Activated naive CD4-positive, alpha-beta T cell treated with anti-CD3 and anti-CD28 coated beads, Interleukin-2, amount 50 U/mL, for 72 hours (primary cell): ENCODE measurements at regions not wholly inside any gene's neighbourhood (a gene's known extent, or its start where the extent isn't known, plus 50 kb on each side); places are given as distances from the start of the nearest gene placed in this dataset.

Experiments used
- ATAC-seq, 2 donors: fragments of 150-1000 bp; cut with Tn5 transposase; 2 replicates each; pipeline ENCODE4 v1.10.0; 2021; ENCODE audit warnings: mild to moderate bottlenecking in 2 of 2, moderate library complexity in 2 of 2
- DNase-seq, 2 donors: peaks; one replicate each; pipeline ENCODE4 v3.0.0; 2021 to 2022; ENCODE audit warnings: low spot score in 2 of 2
- H3K27ac Mint-ChIP-seq, 2 donors: one replicate each; pipeline ENCODE4 v1.8.0; 2022; ENCODE audit warnings: mild to moderate bottlenecking in 2 of 2, mixed read lengths in 2 of 2
- H3K36me3 Mint-ChIP-seq, 2 donors: one replicate each; pipeline ENCODE4 v1.8.0; 2022; ENCODE audit warnings: mixed read lengths in 2 of 2
- H3K9me3 Mint-ChIP-seq, 2 donors: one replicate each; pipeline ENCODE4 v1.8.0; 2022; ENCODE audit warnings: mixed read lengths in 2 of 2

GRCh38 chr12:105970885-105971284 lies 167.9 kb downstream of the NUAK1 start:
- no peaks in the 10 kb centered on the region for H3K9me3 Mint-ChIP-seq

DNA sequence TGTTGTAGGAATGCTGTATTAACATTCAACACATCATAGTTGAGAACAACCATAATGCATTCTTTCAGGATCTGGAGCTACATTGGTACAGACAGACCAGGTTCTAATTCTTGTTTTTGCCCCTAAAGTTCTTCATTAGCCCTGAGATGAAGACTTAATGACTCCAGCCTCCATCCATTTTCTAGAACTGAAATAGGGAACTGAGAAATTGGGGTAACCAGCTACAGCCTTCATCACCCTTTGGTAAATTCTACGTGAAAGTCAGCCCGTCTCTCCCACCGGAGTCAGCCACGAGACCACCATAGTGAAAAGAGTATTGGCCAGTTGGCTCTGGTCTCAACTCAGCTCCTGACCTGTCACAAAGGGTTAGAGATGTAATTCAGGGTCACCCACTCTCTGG lies 164.0 kb downstream of the NUAK1 start:
- Mint-ChIP-seq H3K36me3 (no peaks in the 10 kb centered on the region), H3K27ac (no peak overlapping the region), H3K9me3 (no peaks in the 10 kb centered on the region)
- DNase-seq (no peak), ATAC-seq (no peak)

More at GRCh38 chr12:105970885-105971284, 167.9 kb downstream of the NUAK1 start:
- Mint-ChIP-seq H3K36me3 (no peaks in the 10 kb centered on the region), H3K27ac (no peak overlapping the region)
- DNase-seq (no peak), ATAC-seq (no peak)

- Mint-ChIP-seq H3K36me3 (no peaks in the 10 kb centered on the region), H3K9me3 (no peaks in the 10 kb centered on the region), H3K27ac (no peak overlapping the region)
- DNase-seq (no peak), ATAC-seq (no peak)
These were observed 163.4 kb downstream of the NUAK1 start for GRCh38 chr12:105975351-105975750.

DNA sequence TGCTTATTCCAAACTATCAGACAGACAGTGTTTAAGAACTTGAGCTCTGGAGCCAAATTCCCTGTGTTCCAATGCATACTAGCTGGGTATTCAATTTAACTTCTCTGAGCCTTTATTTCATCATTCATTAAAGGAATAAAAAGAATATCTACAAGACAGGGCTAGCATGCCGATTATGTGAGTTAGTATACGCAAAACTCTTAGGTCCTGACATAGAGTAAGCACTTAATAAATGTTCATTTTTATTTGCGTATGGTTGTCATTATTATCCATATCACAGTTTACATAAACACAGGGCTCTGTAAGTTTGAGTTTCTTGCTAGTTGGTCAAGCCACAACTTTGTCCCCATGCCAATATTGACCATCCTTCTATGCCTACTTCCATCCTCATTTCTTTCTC lies 161.5 kb downstream of the NUAK1 start:
- Mint-ChIP-seq H3K27ac (no peak overlapping the region), H3K9me3 (no peaks in the 10 kb centered on the region), H3K36me3 (no peaks in the 10 kb centered on the region)
- DNase-seq (no peak), ATAC-seq (no peak)

DNA sequence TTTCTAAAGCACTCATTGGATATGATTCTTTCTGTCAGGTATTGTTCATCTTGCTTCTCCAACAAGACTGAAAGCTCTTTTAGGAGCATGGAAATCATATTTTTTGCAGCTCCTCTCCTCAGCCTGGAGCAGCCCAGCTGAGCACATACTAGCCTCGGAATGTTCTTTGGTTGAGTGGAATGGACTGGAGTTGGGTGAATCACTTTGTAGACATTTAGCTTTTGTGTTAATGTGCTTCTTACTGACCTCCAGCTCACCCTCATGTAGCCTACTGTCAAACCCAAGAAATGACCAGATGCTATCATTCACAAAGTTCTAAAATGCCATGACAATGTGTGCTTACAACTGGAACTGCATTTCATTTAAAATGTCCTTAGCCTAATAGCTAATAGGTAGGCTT lies 161.1 kb downstream of the NUAK1 start:
- no peak for DNase-seq
- no peaks in the 10 kb centered on the region for H3K9me3 Mint-ChIP-seq
- no peaks in the 10 kb centered on the region for H3K36me3 Mint-ChIP-seq
- no peak for ATAC-seq
- H3K27ac Mint-ChIP-seq, result no peak overlapping the region

- Mint-ChIP-seq H3K36me3 (no peaks in the 10 kb centered on the region), H3K27ac (no peak overlapping the region), H3K9me3 (no peaks in the 10 kb centered on the region)
- DNase-seq (no peak), ATAC-seq (no peak)
These were observed 160.5 kb downstream of the NUAK1 start for GRCh38 chr12:105978276-105978675.

DNA sequence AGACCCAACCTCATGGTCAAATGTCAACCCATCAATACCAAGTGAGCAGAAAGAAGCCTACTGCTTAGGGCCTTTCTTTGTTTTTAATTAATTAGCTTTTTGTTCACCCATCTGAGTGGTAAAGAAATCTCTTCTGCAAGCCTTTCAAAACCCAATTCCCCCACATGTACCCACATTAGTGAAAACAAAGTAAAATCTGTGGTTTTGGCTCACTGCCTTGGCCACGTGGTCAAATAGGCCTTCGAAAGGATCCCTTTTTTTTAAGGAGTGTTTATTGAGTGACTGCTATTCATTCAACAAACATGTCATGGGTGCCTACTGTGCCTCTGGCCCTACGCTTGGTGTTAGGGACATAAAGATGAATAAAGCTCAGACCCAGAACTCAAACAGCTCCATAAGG lies 160.1 kb downstream of the NUAK1 start:
- H3K36me3 Mint-ChIP-seq, result no peaks in the 10 kb centered on the region
- no peak overlapping the region for H3K27ac Mint-ChIP-seq
- no peak for ATAC-seq
- DNase-seq, result no peak
- H3K9me3 Mint-ChIP-seq, result no peaks in the 10 kb centered on the region

- Mint-ChIP-seq H3K36me3 (no peaks in the 10 kb centered on the region), H3K9me3 (peaks cover 0 to 3% of the 10 kb centered on the region in 2 donors), H3K27ac (no peak overlapping the region)
- ATAC-seq (no peak), DNase-seq (no peak)
These were observed 158.7 kb downstream of the NUAK1 start for GRCh38 chr12:105980085-105980484.

- ATAC-seq (no peak), DNase-seq (no peak)
- no peak overlapping the region for H3K27ac Mint-ChIP-seq
- H3K36me3 Mint-ChIP-seq, result no peaks in the 10 kb centered on the region
- peaks cover 0 to 4% of the 10 kb centered on the region in 2 donors for H3K9me3 Mint-ChIP-seq
These were observed 158.2 kb downstream of the NUAK1 start for GRCh38 chr12:105980533-105980932.

- ATAC-seq (no peak), DNase-seq (no peak)
- H3K27ac Mint-ChIP-seq, result no peak overlapping the region
- H3K9me3 Mint-ChIP-seq, result peaks cover 0 to 4% of the 10 kb centered on the region in 2 donors
- H3K36me3 Mint-ChIP-seq, result no peaks in the 10 kb centered on the region
These were observed 156.7 kb downstream of the NUAK1 start for GRCh38 chr12:105982022-105982421.

DNA sequence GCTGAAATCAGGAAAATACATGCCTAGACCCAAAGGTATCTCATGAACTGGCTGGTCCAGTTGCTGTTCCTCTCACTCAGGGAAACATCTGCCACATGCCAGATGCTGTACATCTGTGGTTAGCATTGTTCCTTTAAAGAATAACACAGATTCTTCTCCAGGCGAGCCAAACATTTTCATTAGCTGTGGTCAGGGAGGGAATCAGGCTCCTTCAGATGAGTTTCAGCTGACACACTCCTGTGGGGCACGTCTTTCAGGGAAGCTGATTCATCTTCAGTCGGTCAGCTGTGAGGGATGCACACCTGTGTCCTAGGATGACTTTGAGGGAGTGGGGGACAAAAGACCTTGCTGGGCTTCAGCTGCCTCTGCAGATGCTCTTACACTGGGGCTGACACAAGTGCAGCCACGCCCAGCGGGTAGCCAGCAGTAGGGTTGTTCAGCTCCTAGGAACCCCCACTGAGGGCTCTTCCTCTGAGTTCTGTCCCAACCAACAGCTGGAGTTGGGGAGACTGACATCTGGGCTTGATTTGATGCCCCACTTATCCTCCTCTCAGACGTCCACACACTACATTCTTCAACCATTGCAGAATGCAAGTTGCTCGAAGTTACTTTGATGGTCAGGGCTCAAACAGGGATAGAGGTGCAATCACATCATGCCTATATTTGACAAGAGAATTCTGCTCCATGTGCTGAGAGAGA lies 155.0 kb downstream of the NUAK1 start:
- DNase-seq, result no peak
- Mint-ChIP-seq H3K36me3 (no peaks in the 10 kb centered on the region), H3K9me3 (peaks cover 0 to 4% of the 10 kb centered on the region in 2 donors), H3K27ac (no peak overlapping the region)
- no peak for ATAC-seq

- Mint-ChIP-seq H3K9me3 (peaks cover 5 to 9% of the 10 kb centered on the region in 2 donors), H3K27ac (no peak overlapping the region), H3K36me3 (no peaks in the 10 kb centered on the region)
- ATAC-seq, result no peak
- no peak for DNase-seq
These were observed 153.4 kb downstream of the NUAK1 start for GRCh38 chr12:105985383-105985782.

DNA sequence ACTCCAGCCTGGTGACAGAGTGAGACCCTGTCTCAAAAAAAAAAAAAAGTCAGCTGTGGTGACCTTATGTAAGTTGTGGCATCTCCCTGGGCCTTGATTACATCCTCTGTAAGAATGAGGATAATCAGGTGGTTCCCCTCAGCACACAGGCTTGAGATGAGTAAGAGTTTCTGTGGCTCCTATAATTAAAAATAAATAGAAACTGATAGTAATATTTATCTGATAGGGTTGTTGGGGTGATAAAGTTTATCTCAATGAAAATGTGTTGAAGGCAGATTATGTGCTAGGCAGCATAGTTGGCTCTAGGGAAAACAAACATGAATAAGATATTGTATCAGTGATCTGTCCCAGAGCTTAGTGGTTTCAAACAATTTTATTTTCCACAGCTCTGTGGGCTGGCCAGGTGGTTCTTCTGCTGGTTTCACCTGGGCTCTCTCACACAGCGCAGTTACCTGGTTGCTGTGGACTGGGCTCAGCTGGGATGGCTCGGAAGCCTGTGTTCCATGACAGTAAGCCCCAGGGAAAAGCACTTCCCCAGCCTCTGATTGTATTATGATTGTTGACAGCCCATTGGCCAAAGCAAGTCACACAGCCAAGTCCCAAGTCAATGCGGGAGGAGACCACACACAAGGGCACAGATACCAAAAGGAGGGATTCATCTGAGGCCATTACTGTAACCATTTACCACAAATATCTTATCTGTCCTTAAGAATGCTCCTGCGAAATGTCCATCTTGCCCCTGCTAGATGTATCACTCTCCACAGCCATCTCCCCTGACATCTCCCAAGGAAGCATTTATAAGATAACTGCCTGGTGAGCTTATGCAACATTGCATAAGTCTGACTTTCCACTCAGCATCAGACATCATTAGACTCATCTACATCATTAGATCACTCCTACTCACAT lies 151.7 kb downstream of the NUAK1 start:
- no peak for ATAC-seq
- peaks cover 6 to 11% of the 10 kb centered on the region in 2 donors for H3K9me3 Mint-ChIP-seq
- no peak overlapping the region for H3K27ac Mint-ChIP-seq
- no peak for DNase-seq
- H3K36me3 Mint-ChIP-seq, result no peaks in the 10 kb centered on the region

- DNase-seq (no peak), ATAC-seq (no peak)
- Mint-ChIP-seq H3K9me3 (peaks cover 6 to 11% of the 10 kb centered on the region in 2 donors), H3K36me3 (no peaks in the 10 kb centered on the region), H3K27ac (no peak overlapping the region)
These were observed 151.1 kb downstream of the NUAK1 start for GRCh38 chr12:105987685-105988035.

GRCh38 chr12:105992849-105993740 lies 145.7 kb downstream of the NUAK1 start:
- no peak for ATAC-seq
- DNase-seq, result no peak
- Mint-ChIP-seq H3K27ac (no peak overlapping the region), H3K36me3 (no peaks in the 10 kb centered on the region), H3K9me3 (peaks cover 6 to 7% of the 10 kb centered on the region in 2 donors)

- peaks cover 6 to 7% of the 10 kb centered on the region in 2 donors for H3K9me3 Mint-ChIP-seq
- H3K36me3 Mint-ChIP-seq, result no peaks in the 10 kb centered on the region
- ATAC-seq (no peak), DNase-seq (no peak)
- H3K27ac Mint-ChIP-seq, result no peak overlapping the region
These were observed 144.8 kb downstream of the NUAK1 start for GRCh38 chr12:105993766-105994555.
